ENCODE measurements at regions not wholly inside any gene's neighbourhood (a gene's known extent, or its start where the extent isn't known, plus 50 kb on each side); places are given as distances from the start of the nearest gene placed in this dataset. TPM values are rescaled to one million over a fixed set of nuclear protein-coding genes. Genes with fewer than 3 reads are reported as not detected.

Small RNA genes lying in the stretch of these regions (small RNA-seq; reads per million reads assigned to genes)
- gene RF00428 = not detected
- not detected for gene RNA5SP374

Measured in HT1080 (cell line).